IMR-90 (cell line): ENCODE measurements at regions not wholly inside any gene's neighbourhood (a gene's known extent, or its start where the extent isn't known, plus 50 kb on each side); places are given as distances from the start of the nearest gene placed in this dataset.

Source experiments
- ATAC-seq: fragments of 200-7000 bp; cut with Tn5 transposase; 2 replicates; pipeline ENCODE4 v1.9.1; 2020; ENCODE audit warnings: low read depth, mild to moderate bottlenecking, moderate library complexity
- BruUV-seq: library from RNA; stranded (reverse); fragments of 400-500 nt; replicated peaks from 2 replicates; lab custom pipeline; 2021; lab: Mats Ljungman, UMichigan
- CTCF ChIA-PET: fragments of 300-600 bp; formaldehyde crosslinking; extraction: SDS; loops from one replicate; lab custom pipeline; 2021; ENCODE audit warnings: antibody characterized with exemption; lab: Yijun Ruan, JAX
- POLR2A ChIA-PET: fragments of 300-600 bp; sonication (Branson Sonifier 250); formaldehyde crosslinking; loops from one replicate; lab custom pipeline; 2022; ENCODE audit warnings: antibody characterized with exemption; ENCODE audit not compliant: unreplicated experiment; lab: Charles Lee
- DNase-seq: peaks from one replicate; pipeline ENCODE4 v3.0.0; 2013
- H2AFZ ChIP-seq: replicated peaks from 2 replicates; pipeline ENCODE3; 2013; ENCODE audit warnings: low read length, mild to moderate bottlenecking; ENCODE audit not compliant: poor library complexity
- H2AK5ac ChIP-seq: 2 replicates; pipeline ENCODE4 v1.6.1; 2013; ENCODE audit warnings: low read depth, low read length, inconsistent platforms
- H2AK9ac ChIP-seq: replicated peaks from 2 replicates; pipeline ENCODE3; 2013; ENCODE audit warnings: mild to moderate bottlenecking, low read depth, low read length, moderate library complexity; ENCODE audit not compliant: poor library complexity
- H2BK120ac ChIP-seq: 2 replicates; pipeline ENCODE4 v1.6.1; 2013; ENCODE audit warnings: low read depth, low read length, inconsistent platforms
- H2BK15ac ChIP-seq: 3 replicates; pipeline ENCODE4 v1.6.1; 2013; ENCODE audit warnings: low read depth, low read length, inconsistent platforms
- H2BK20ac ChIP-seq: 2 replicates; pipeline ENCODE4 v1.6.1; 2013; ENCODE audit warnings: low read depth, mild to moderate bottlenecking, inconsistent platforms, low read length, moderate library complexity
- H2BK5ac ChIP-seq: 2 replicates; pipeline ENCODE4 v1.6.1; 2013; ENCODE audit warnings: mild to moderate bottlenecking, low read depth, low read length, inconsistent platforms; ENCODE audit not compliant: poor library complexity, severe bottlenecking
- H3K14ac ChIP-seq: replicated peaks from 2 replicates; pipeline ENCODE4 v1.6.1; 2013; ENCODE audit warnings: low read depth, low read length, inconsistent platforms
- H3K18ac ChIP-seq: 2 replicates; pipeline ENCODE4 v1.6.1; 2013; ENCODE audit warnings: low read depth, low read length, control low read depth
- H3K23ac ChIP-seq: 2 replicates; pipeline ENCODE4 v1.6.1; 2013; ENCODE audit warnings: low read depth, low read length, inconsistent platforms
- H3K27ac ChIP-seq: 2 replicates; pipeline ENCODE4 v1.5.1; 2013; ENCODE audit warnings: mild to moderate bottlenecking, control low read depth, low read length; ENCODE audit not compliant: insufficient read depth
- H3K27me3 ChIP-seq: 2 replicates; pipeline ENCODE4 v1.6.1; 2013; ENCODE audit warnings: low read length; ENCODE audit not compliant: control insufficient read depth, insufficient read depth
- H3K36me3 ChIP-seq: 2 replicates; pipeline ENCODE4 v1.6.1; 2013; ENCODE audit warnings: low read length, mixed read lengths; ENCODE audit not compliant: control insufficient read depth, insufficient read depth
- H3K4ac ChIP-seq: 2 replicates; pipeline ENCODE4 v1.6.1; 2013; ENCODE audit warnings: low read depth, low read length, inconsistent platforms
- H3K4me1 ChIP-seq: 2 replicates; pipeline ENCODE4 v1.6.1; 2013; ENCODE audit warnings: low read length, mixed read lengths; ENCODE audit not compliant: control insufficient read depth, insufficient read depth
- H3K4me2 ChIP-seq: 2 replicates; pipeline ENCODE4 v1.6.1; 2013; ENCODE audit warnings: low read depth, mild to moderate bottlenecking, control low read depth, low read length, moderate library complexity
- H3K4me3 ChIP-seq: 2 replicates; pipeline ENCODE4 v1.5.1; 2013; ENCODE audit warnings: low read depth, mild to moderate bottlenecking, control low read depth, low read length, moderate library complexity; ENCODE audit not compliant: insufficient read depth
- H3K56ac ChIP-seq: 2 replicates; pipeline ENCODE4 v1.6.1; 2013; ENCODE audit warnings: low read length, inconsistent platforms; ENCODE audit not compliant: insufficient read depth; ENCODE audit errors: extremely low read depth
- H3K79me1 ChIP-seq, 2 experiments: 2 replicates each; pipeline ENCODE4 v1.6.1; 2013; ENCODE audit warnings: low read length in 2 of 2, inconsistent platforms in 1 of 2, low read depth in 1 of 2
- H3K9ac ChIP-seq: 2 replicates; pipeline ENCODE4 v1.6.1; 2013; ENCODE audit warnings: low read depth, low read length, control low read depth
- H3K9me1 ChIP-seq: 2 replicates; pipeline ENCODE4 v1.6.1; 2013; ENCODE audit warnings: low read length, inconsistent platforms; ENCODE audit not compliant: insufficient read depth
- H3K9me3 ChIP-seq: 2 replicates; pipeline ENCODE4 v1.6.1; 2013; ENCODE audit warnings: low read length; ENCODE audit not compliant: control insufficient read depth, insufficient read depth
- H4K20me1 ChIP-seq: 2 replicates; pipeline ENCODE4 v1.6.1; 2013; ENCODE audit warnings: low read length, inconsistent platforms; ENCODE audit not compliant: insufficient read depth
- H4K5ac ChIP-seq: 2 replicates; pipeline ENCODE4 v1.6.1; 2013; ENCODE audit warnings: mild to moderate bottlenecking, low read depth, low read length, control low read depth
- H4K8ac ChIP-seq, 2 experiments: 2 replicates each; pipeline ENCODE4 v1.6.1; 2013; ENCODE audit warnings: low read depth in 2 of 2, low read length in 2 of 2, control low read depth in 1 of 2, inconsistent platforms in 1 of 2
- H4K91ac ChIP-seq: 2 replicates; pipeline ENCODE4 v1.6.1; 2013; ENCODE audit warnings: low read depth, low read length, inconsistent platforms; ENCODE audit not compliant: insufficient read depth
- BHLHE40 ChIP-seq: fragments of 150-350 bp; IDR thresholded peaks from 2 replicates; pipeline ENCODE4 v1.6.1; 2016; ENCODE audit warnings: mild to moderate bottlenecking, low read depth, low read length
- CEBPB ChIP-seq: IDR thresholded peaks from 2 replicates; pipeline ENCODE4 v1.6.1; 2012; ENCODE audit warnings: low read depth, low read length, improper control_type of control experiment
- CHD1 ChIP-seq: IDR thresholded peaks from 2 replicates; pipeline ENCODE4 v1.6.1; 2012; ENCODE audit warnings: low read depth, low read length, improper control_type of control experiment
- CTCF ChIP-seq: conservative IDR thresholded peaks from 2 replicates; pipeline ENCODE4 v1.5.1; 2012; ENCODE audit warnings: mild to moderate bottlenecking, low read depth, low read length, improper control_type of control experiment
- ELK1 ChIP-seq: fragments of 150-350 bp; IDR thresholded peaks from 2 replicates; pipeline ENCODE4 v1.6.1; 2016; ENCODE audit warnings: low read depth, mild to moderate bottlenecking, low read length, moderate library complexity, borderline replicate concordance
- FOS ChIP-seq: fragments of 150-350 bp; IDR thresholded peaks from 2 replicates; pipeline ENCODE4 v1.6.1; 2016; ENCODE audit warnings: low read depth, low read length
- MAFK ChIP-seq: IDR thresholded peaks from 2 replicates; pipeline ENCODE4 v1.6.1; 2012; ENCODE audit warnings: low read depth, low read length, improper control_type of control experiment
- MAZ ChIP-seq: IDR thresholded peaks from 2 replicates; pipeline ENCODE4 v1.6.1; 2012; ENCODE audit warnings: low read depth, mild to moderate bottlenecking, low read length, improper control_type of control experiment, moderate library complexity, borderline replicate concordance
- NFE2L2 ChIP-seq: fragments of 150-350 bp; IDR thresholded peaks from 2 replicates; pipeline ENCODE4 v1.6.1; 2016; ENCODE audit warnings: low read depth, mild to moderate bottlenecking, low read length
- POLR2A ChIP-seq: IDR thresholded peaks from 2 replicates; pipeline ENCODE4 v1.6.1; 2012; ENCODE audit warnings: mild to moderate bottlenecking, low read depth, low read length
- RAD21 ChIP-seq: IDR thresholded peaks from 2 replicates; pipeline ENCODE4 v1.6.1; 2012; ENCODE audit warnings: low read length, improper control_type of control experiment
- RFX5 ChIP-seq: IDR thresholded peaks from 2 replicates; pipeline ENCODE4 v1.8.0; 2012; ENCODE audit warnings: low read depth, mild to moderate bottlenecking, low read length, moderate library complexity
- WGBS, 2 experiments: methylation state at CpG; one replicate each; pipeline versions ENCODE4 v1.1.5 to v1.1.7; 2013; ENCODE audit warnings: missing lambda C conversion rate in 2 of 2; ENCODE audit not compliant: insufficient read length in 1 of 2; ENCODE audit errors: extremely low coverage in 2 of 2; 5-methylcytosine and 5-hydroxymethylcytosine counted together
- dilution Hi-C: fragments of 300-500 bp; cut with HindIII; formaldehyde crosslinking; loops from one replicate; pipeline ENCODE4 v1.14.3; 2018; ENCODE audit warnings: low sequenced_read_pairs; ENCODE audit not compliant: unreplicated experiment
- in situ Hi-C: fragments of 300-500 bp; cut with MboI; formaldehyde crosslinking; loops from 3 replicates; pipeline ENCODE4 v1.14.3; 2019; ENCODE audit warnings: low sequenced_read_pairs, inconsistent platforms, mixed read lengths
- intact Hi-C: fragments of 100-400 bp; cut with micrococcal nuclease; formaldehyde crosslinking; loops from 2 replicates; pipeline ENCODE4 v1.10.0; 2022
- TF ChIP-seq, protein P1 (sequence below): fragments of 150-350 bp; IDR thresholded peaks from 2 replicates; pipeline ENCODE4 v1.6.1; 2017; ENCODE audit warnings: mild to moderate bottlenecking, antibody characterized with exemption, low read length, low read depth

GRCh38 chr10:64637939-64638338, 1116.7 kb downstream of the REEP3 start:
- in situ Hi-C loops (no loop called here), intact Hi-C loops (no loop called here), dilution Hi-C loops (no loop called here)
- Histone ChIP-seq H2BK20ac (no peak overlapping the region), H3K18ac (no peak overlapping the region), H3K9me3 (peaks cover 1% of the 10 kb centered on the region; the same call in 1 of the 2 replicates), H2BK5ac (no peak overlapping the region), H3K4me2 (no peak overlapping the region), H4K20me1 (no peaks in the 10 kb centered on the region), H2AK9ac (no peak overlapping the region), H3K9me1 (no peaks in the 10 kb centered on the region), H3K36me3 (no peaks in the 10 kb centered on the region), H3K79me1 (no peaks in the 10 kb centered on the region), H3K14ac (no peak overlapping the region), H3K4me3 (no peak overlapping the region), H4K8ac (no peak overlapping the region), H2AFZ (no peak overlapping the region), H3K4me1 (no peaks in the 10 kb centered on the region), H4K91ac (no peak overlapping the region), H3K23ac (no peak overlapping the region), H3K56ac (no peak overlapping the region), H2BK15ac (no peak overlapping the region), H3K27me3 (no peaks in the 10 kb centered on the region), H3K27ac (no peak overlapping the region), H3K9ac (no peak overlapping the region), H2BK120ac (no peak overlapping the region), H4K5ac (no peak overlapping the region), H3K4ac (no peak overlapping the region), H2AK5ac (no peak overlapping the region)
- DNase-seq (no peak), ATAC-seq (no peak)
- BruUV-seq = no TSS peak
- ChIA-PET CTCF (no interaction called here), POLR2A (no interaction called here)
- no peak for TF ChIP-seq FOS
- no peak for TF ChIP-seq CTCF
- TF ChIP-seq, protein P1, sequence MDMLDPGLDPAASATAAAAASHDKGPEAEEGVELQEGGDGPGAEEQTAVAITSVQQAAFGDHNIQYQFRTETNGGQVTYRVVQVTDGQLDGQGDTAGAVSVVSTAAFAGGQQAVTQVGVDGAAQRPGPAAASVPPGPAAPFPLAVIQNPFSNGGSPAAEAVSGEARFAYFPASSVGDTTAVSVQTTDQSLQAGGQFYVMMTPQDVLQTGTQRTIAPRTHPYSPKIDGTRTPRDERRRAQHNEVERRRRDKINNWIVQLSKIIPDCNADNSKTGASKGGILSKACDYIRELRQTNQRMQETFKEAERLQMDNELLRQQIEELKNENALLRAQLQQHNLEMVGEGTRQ = no peak
- TF ChIP-seq CEBPB = no peak
- TF ChIP-seq RAD21 = no peak
- TF ChIP-seq RFX5 = no peak
- TF ChIP-seq CHD1 = no peak
- no peak for TF ChIP-seq MAZ
- TF ChIP-seq ELK1 = no peak
- TF ChIP-seq POLR2A = no peak
- TF ChIP-seq MAFK = no peak
- no peak for TF ChIP-seq BHLHE40
- no peak for TF ChIP-seq NFE2L2
- WGBS, 2 experiments = no CpG with 5 or more reads among the region's 1 CpG
